GM18520 (cell line): ENCODE measurements at regions not wholly inside any gene's neighbourhood (a gene's known extent, or its start where the extent isn't known, plus 50 kb on each side); places are given as distances from the start of the nearest gene placed in this dataset.
"Not testable (repeated sequence)": the region's sequence is repeated elsewhere in the genome, so short reads cannot be mapped to it uniquely, and the experiment has no call there.

Experiments used
- ATAC-seq: cut with Tn5 transposase; IDR thresholded peaks from one replicate; pipeline ENCODE4 v1.9.1; 2021; ENCODE audit not compliant: unreplicated experiment

- ATAC-seq, result no peak
Measured at GRCh38 chr1:234961456-234962339, 166.9 kb downstream of the TOMM20 start.

- no peak for ATAC-seq
Measured at GRCh38 chr1:234960722-234961455, 167.7 kb downstream of the TOMM20 start.

GRCh38 chr1:234958706-234959657 is 169.7 kb downstream of the TOMM20 start:
- no peak for ATAC-seq

GRCh38 chr1:234958066-234958705 is 170.5 kb downstream of the TOMM20 start:
- no peak for ATAC-seq

GRCh38 chr1:234957330-234958065 is 171.1 kb downstream of the TOMM20 start:
- no peak for ATAC-seq

- ATAC-seq, result no peak
Measured at GRCh38 chr1:234956821-234957329, 171.8 kb downstream of the TOMM20 start.

GRCh38 chr1:234955107-234955731 is 173.4 kb downstream of the TOMM20 start:
- no peak for ATAC-seq

GRCh38 chr1:234954613-234955012 is 174.0 kb downstream of the TOMM20 start:
- no peak for ATAC-seq

GRCh38 chr1:234953655-234954405 is 174.8 kb downstream of the TOMM20 start:
- no peak for ATAC-seq

- ATAC-seq, result no peak
Measured at GRCh38 chr1:234950598-234950997, 178.0 kb downstream of the TOMM20 start.

- ATAC-seq, result not testable (repeated sequence)
Measured at GRCh38 chr1:234949528-234949927, 179.1 kb downstream of the TOMM20 start.

- ATAC-seq, result no peak
Measured at GRCh38 chr1:234944439-234945344, 183.9 kb downstream of the TOMM20 start.

GRCh38 chr1:234943836-234944402 is 184.7 kb downstream of the TOMM20 start:
- ATAC-seq, result no peak

GRCh38 chr1:234942879-234943506 is 185.6 kb downstream of the TOMM20 start:
- ATAC-seq, result no peak

- no peak for ATAC-seq
Measured at GRCh38 chr1:234942012-234942332, 186.7 kb downstream of the TOMM20 start.

GRCh38 chr1:234941321-234942011 is 187.2 kb downstream of the TOMM20 start:
- no peak for ATAC-seq
